ENCODE measurements at regions not wholly inside any gene's neighbourhood (a gene's known extent, or its start where the extent isn't known, plus 50 kb on each side); places are given as distances from the start of the nearest gene placed in this dataset.

DNA sequence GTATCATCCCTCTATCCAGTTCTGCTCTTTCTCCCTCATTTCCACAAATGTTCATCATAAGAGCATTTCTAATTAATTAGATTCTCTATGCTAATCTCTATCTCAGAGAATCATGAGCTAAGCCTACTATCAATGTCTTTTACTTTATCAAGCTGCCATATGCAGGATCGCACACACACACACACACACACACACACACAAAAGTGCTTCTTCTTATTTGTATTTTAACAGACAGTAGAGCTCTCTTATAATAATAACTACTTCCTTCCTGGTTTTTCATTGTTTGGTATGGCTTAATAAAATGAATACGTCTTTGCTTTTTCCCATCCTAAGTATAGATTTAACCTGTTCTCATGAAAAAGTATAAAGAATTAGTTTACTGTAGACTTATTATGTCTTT, 170.2 kb downstream of the HAO1 start:
- Histone ChIP-seq H3K36me3 (no peaks in the 10 kb centered on the region), H3K27ac (no peak overlapping the region), H3K27me3 (no peaks in the 10 kb centered on the region), H3K4me1 (no peaks in the 10 kb centered on the region), H3K9me3 (no peaks in the 10 kb centered on the region), H3K4me3 (no peak overlapping the region)
- DNase-seq: no peak
- no peak for TF ChIP-seq CTCF (IDR thresholded peaks at IDR 0.05)
- no peak for TF ChIP-seq POLR2A (IDR thresholded peaks at IDR 0.05)

DNA sequence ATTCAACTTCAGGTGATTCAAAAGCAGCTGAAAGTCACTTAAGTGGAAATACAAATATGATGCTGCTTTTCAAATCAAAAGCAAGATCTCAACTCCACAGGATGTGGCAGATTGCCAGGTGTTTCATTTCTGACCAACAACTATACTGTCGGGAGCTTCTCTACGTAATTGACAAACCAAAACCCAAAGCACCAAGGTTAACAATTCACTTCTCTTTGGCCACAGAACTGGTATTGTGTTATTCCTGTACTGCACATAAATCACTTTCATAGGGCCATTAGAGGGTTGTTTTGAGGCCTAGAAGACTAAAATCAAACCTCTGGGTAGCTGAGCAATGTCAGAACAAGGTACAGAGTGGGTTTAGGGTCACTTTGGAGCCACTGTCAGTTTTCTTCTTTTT, 169.7 kb downstream of the HAO1 start:
- H3K4me3 ChIP-seq: no peak overlapping the region
- no peaks in the 10 kb centered on the region for H3K9me3 ChIP-seq
- H3K27me3 ChIP-seq: no peaks in the 10 kb centered on the region
- no peaks in the 10 kb centered on the region for H3K4me1 ChIP-seq
- no peak for DNase-seq
- TF ChIP-seq POLR2A (IDR thresholded peaks at IDR 0.05): no peak
- no peak for TF ChIP-seq CTCF (IDR thresholded peaks at IDR 0.05)
- no peak overlapping the region for H3K27ac ChIP-seq
- H3K36me3 ChIP-seq: no peaks in the 10 kb centered on the region

- TF ChIP-seq POLR2A (IDR thresholded peaks at IDR 0.05) (no peak), CTCF (IDR thresholded peaks at IDR 0.05) (no peak)
- H3K27ac ChIP-seq: no peak overlapping the region
- H3K36me3 ChIP-seq: no peaks in the 10 kb centered on the region
- no peak overlapping the region for H3K4me3 ChIP-seq
- no peaks in the 10 kb centered on the region for H3K9me3 ChIP-seq
- DNase-seq: no peak
- H3K4me1 ChIP-seq: no peaks in the 10 kb centered on the region
- no peaks in the 10 kb centered on the region for H3K27me3 ChIP-seq
Observed at GRCh38 chr20:7772371-7772770, 167.9 kb downstream of the HAO1 start.

DNA sequence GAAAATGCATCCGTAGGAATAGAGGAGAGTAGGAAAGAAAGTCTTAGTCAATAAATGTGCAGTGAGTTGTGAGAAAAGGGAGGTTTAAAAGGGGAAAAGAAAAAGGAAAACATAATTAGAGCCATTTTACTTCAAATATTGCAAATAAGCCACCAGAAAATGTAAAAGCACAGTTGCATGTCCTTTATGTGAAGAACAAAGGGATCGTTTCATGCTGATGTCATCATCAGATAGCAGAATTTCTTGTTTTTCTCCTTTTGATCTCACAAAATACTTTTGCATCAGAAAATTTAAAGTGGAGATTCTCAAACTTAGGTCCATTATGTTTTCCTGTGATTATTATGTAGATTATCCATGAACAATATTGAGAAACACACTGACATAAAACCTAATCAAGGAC, 166.7 kb downstream of the HAO1 start:
- Histone ChIP-seq H3K36me3 (no peaks in the 10 kb centered on the region), H3K4me1 (no peaks in the 10 kb centered on the region), H3K27ac (no peak overlapping the region), H3K4me3 (no peak overlapping the region), H3K9me3 (no peaks in the 10 kb centered on the region), H3K27me3 (no peaks in the 10 kb centered on the region)
- TF ChIP-seq CTCF (IDR thresholded peaks at IDR 0.05) (no peak), POLR2A (IDR thresholded peaks at IDR 0.05) (no peak)
- no peak for DNase-seq

DNA sequence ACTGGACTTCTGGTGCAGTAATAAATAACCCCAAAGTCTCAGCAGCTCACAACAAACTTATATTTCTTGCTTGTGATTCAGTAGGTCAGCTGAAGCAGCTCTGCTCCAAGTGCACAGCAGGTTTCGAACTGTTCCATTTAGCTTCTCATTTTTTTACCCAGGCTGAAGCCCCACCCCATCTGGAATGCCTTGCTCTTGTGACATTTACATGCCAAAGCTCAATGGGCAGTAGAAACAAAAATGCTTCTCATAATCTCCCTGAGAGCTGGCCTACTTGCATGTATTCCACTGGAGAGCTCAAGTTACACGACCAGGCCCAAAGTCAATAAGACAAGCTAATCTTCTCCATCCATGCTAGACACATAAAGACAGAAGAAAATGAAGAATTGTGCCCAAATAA, 165.2 kb downstream of the HAO1 start:
- H3K9me3 ChIP-seq: no peaks in the 10 kb centered on the region
- H3K4me3 ChIP-seq: no peak overlapping the region
- no peaks in the 10 kb centered on the region for H3K36me3 ChIP-seq
- H3K27me3 ChIP-seq: no peaks in the 10 kb centered on the region
- TF ChIP-seq CTCF (IDR thresholded peaks at IDR 0.05) (no peak), POLR2A (IDR thresholded peaks at IDR 0.05) (no peak)
- H3K4me1 ChIP-seq: no peaks in the 10 kb centered on the region
- DNase-seq: no peak
- no peak overlapping the region for H3K27ac ChIP-seq

GRCh38 chr20:7776148-7776547, 164.1 kb downstream of the HAO1 start:
- H3K4me3 ChIP-seq: no peak overlapping the region
- TF ChIP-seq POLR2A (IDR thresholded peaks at IDR 0.05) (no peak), CTCF (IDR thresholded peaks at IDR 0.05) (no peak)
- no peak for DNase-seq
- no peaks in the 10 kb centered on the region for H3K4me1 ChIP-seq
- H3K36me3 ChIP-seq: no peaks in the 10 kb centered on the region
- H3K9me3 ChIP-seq: no peaks in the 10 kb centered on the region
- H3K27ac ChIP-seq: no peak overlapping the region
- H3K27me3 ChIP-seq: no peaks in the 10 kb centered on the region

Measured in Peyer's patch (tissue), 4 donors.